ENCODE measurements at regions not wholly inside any gene's neighbourhood (a gene's known extent, or its start where the extent isn't known, plus 50 kb on each side); places are given as distances from the start of the nearest gene placed in this dataset.

DNA sequence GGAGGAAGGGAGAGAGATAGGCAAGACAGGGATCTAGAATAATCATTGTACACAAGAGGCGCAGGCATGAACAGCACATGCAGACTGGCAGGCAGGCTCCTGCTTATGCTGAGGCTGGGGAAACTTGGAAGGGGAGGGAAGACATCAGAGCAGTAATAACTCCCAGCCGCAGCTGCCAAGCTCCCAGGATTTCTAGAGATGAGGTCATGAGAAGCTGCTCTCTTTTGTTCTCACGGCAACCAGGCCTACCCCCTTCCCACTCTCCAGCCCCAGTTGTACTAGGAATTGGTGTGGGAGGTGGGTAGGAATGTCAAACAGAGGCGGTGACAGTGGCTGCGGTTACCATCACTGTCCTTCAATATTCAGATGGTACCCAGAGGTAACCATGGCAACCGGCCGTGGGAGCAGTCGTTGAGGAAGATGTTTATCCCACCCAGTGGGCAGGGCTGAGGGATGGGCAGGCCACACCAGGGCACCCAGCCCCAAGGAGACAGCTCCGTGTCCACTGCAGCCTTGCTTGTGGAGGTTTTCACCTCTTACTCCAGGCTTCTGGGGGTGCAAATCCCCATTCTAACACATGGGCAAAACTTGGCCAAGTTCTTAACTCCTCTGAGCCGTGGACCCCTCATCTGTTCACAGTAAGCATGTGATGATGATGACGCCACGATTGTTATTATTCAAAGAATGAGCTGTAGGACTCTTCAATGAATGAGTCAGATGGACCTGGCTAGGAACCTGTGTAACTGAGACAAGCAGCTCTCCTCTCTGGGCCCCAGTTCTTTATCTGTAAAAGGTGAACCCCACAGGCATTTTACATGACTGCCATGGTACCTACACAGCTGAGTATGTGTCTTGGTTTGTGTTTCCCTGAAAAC lies 360.8 kb upstream of the PROK2 start:
- DNase-seq (ENCODE audit: low read depth in 2 of 2): no peak

DNA sequence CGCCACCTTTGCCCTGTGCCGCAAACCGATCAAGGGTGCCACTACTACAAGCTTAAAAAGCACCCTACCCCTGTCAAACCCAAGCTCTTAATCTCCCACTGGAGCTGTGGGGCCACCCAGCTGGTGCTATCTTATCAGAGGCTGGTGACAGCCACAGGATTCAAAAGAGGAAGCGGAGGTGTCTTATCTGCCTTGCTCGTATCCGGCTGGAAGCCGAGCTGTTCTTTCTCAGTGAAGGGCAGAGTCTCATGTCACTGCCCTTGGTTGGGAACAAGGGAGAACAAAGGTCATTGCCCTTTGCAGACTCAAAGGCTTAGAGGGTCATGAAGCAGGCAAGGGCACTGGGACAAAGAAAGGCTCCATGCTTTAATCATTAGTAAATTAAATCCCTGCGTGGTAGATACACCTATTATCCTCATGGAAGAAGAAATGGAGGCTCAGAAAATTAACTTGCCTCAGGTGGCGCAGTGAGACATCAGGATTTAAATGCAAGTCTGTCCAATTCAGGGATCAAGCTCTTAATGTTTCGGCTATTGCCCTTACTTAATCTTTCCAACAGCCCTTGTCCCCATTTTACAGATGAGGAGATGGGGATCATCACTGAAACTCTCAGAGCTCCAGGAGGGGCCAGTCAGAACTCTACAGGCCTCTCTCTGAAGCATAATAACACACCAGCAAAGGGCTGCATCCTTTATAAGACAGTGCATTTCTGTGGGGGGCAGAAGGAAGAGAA lies 360.0 kb upstream of the PROK2 start:
- DNase-seq (ENCODE audit: low read depth in 2 of 2): no peak

DNA sequence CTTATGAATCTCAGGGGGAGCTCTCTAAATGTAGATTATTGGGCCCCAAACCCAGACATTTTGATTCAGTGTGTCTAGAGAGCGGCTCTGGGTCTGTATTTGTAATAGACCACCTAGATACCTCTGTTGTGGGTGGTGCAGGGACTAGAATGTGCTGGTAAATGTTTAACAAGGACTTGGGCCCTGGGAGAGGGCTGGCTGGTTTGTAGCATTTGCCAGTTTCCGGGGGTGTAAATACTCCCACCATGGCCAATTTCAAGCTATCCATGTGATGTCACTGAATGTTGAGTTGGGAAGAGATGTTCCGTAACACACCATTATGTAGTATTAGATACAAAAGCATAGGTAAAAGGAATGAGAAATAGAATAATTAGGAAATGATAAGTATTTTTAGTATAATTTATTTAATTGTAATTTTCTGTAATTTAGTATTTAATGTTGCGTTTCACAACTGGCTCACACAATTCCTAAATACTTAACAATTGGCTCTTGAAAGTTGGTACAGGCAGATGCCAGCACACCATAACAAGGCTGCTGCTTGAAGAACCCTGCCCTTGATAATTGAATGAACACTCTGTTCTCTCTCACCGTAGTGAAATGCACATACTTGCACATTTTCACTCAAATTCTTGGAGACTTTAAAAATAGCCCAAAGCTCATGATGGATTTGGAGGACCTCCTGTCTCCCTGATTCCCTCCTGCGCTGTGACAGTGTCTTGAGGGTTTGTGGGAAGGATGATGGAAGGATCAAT lies 359.2 kb upstream of the PROK2 start:
- no peak for DNase-seq (ENCODE audit: low read depth in 2 of 2)

- no peak for DNase-seq (ENCODE audit: low read depth in 2 of 2)
Measured at GRCh38 chr3:72143322-72143721, 358.4 kb upstream of the PROK2 start.

- no peak for DNase-seq (ENCODE audit: low read depth in 2 of 2)
Measured at GRCh38 chr3:72142028-72142427, 357.1 kb upstream of the PROK2 start.

- no peak for DNase-seq (ENCODE audit: low read depth in 2 of 2)
Measured at GRCh38 chr3:72141264-72141663, 356.3 kb upstream of the PROK2 start.

DNA sequence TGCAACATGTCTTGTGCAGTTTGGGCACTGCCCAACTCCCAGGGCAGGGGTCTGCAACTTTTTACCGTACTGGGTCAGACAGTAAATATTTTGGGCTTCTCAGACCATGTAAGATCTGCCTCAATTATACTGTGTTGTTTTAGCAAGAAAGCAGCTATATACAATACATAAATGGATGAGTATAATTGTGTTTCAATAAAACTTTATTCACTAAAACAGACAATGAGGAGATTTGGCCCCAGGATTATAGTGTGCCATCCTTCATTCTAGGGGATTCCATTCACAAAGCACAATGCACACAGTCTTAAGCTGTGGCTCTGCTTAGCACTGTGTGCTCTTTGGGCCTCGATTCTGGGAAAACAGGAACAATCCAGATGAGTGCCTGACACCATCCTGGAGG lies 354.4 kb upstream of the PROK2 start:
- no peak for DNase-seq (ENCODE audit: low read depth in 2 of 2)

GRCh38 chr3:72137865-72138861 lies 353.2 kb upstream of the PROK2 start:
- DNase-seq (ENCODE audit: low read depth in 2 of 2): no peak

DNA sequence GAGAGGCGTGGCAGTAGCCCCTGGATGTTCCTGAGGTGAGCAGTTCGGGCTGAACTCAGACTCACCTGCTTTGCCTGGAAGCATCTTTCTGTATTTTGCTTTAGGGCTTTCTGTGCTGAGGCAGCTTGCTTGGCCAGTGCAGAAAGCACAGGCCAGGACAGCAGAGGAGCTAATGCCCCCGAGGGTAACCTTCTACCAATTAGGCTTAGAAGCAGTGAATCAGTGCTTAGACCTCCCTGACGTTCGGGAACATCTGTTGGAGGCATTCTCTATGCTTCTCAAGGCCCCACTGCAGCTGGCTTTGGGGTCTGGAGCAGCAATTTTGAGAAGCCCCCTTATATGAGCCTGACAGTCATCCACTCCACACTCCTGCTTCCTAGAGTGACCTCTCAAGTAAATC lies 350.7 kb upstream of the PROK2 start:
- no peak for DNase-seq (ENCODE audit: low read depth in 2 of 2)

- no peak for DNase-seq (ENCODE audit: low read depth in 2 of 2)
Measured at GRCh38 chr3:72134989-72135451, 350.1 kb upstream of the PROK2 start.

- DNase-seq (ENCODE audit: low read depth in 2 of 2): no peak
Measured at GRCh38 chr3:72133329-72134011, 348.5 kb upstream of the PROK2 start.

GRCh38 chr3:72131899-72132298 lies 347.0 kb upstream of the PROK2 start:
- no peak for DNase-seq (ENCODE audit: low read depth in 2 of 2)

DNA sequence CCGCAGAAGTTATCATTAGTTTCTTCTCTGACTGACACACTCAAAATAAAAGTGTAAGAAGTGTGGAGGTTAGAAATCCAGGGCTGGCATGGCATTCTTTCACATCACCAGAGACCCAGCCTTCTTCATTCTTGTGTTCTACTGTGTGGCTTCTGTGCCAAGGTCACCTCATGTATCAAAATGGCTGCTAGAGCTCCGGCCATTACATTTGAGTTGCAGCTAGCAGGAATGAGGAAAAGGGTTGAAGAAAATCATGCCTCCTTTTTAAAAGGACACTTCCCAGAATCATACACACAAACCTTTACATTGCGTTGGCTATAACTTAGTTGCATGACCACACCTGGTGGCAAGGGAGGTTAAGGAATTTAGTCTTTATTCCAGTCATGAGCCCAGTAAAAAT lies 345.6 kb upstream of the PROK2 start:
- DNase-seq (ENCODE audit: low read depth in 2 of 2): no peak

DNA sequence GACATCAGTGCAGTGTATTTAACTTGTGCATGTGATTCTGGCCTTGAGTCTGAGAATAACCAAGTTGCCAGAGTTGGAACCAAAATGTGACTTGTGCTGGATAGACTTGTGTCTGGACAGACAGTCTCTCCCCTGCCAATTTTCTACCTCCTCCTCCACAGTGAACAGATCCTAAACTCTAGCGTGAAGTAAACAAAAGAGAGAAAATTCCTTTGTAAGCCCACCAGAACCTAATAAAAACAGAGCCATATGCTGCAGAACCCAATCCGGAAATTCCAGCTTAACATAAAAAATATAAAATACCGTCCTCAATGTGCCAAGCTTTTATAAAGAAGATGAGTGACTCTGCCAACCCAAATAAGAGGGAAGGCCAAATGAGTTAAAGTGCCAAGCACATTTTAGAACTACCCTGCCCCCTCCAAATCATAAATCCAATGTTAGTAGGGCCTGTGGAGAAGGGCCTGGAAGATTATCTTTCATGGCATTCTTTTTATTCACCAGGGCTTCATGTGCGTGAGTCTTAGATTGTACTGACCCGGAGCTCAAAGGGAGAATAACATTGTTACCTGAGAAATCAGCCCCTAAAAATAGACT lies 344.6 kb upstream of the PROK2 start:
- DNase-seq (ENCODE audit: low read depth in 2 of 2): no peak

DNA sequence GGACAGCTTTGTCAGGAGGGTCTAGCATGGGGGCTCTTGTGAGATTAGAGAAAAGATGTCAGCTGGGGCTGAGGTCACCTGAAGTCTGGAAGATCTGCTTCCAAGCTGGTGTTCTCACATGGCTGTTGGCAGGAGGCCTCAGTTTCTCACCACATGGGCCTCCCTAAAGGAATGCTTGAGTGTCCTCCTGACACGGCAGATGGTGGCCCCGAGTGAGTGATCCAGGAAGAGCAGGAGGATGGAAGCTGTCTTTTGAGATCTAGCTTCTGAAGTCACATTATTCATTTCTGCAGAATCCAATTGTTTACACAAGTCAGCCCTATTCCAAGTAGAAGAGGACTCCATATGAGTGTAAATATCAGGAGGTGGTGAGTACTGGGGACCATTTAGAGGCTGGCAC lies 344.0 kb upstream of the PROK2 start:
- no peak for DNase-seq (ENCODE audit: low read depth in 2 of 2)

DNA sequence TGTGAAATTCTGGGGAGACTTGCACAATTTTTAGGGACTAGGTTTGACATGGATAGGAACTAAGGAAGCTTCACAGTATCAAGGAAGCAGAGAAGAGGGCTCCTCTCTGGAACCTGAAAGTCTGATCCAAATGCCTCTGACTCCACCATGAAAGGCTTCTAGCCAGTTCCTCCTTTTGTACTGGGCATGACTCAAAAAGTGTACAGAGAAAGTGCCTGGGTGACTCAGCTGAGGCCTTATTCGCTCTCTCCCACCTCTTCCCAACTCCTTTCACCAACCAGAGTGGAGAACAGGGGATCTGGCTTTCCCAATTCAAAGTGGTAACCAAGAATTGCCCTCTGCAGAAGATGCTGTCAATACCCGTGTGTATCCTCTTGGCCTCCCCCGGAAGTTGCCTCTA lies 342.9 kb upstream of the PROK2 start:
- DNase-seq (ENCODE audit: low read depth in 2 of 2): no peak

DNA sequence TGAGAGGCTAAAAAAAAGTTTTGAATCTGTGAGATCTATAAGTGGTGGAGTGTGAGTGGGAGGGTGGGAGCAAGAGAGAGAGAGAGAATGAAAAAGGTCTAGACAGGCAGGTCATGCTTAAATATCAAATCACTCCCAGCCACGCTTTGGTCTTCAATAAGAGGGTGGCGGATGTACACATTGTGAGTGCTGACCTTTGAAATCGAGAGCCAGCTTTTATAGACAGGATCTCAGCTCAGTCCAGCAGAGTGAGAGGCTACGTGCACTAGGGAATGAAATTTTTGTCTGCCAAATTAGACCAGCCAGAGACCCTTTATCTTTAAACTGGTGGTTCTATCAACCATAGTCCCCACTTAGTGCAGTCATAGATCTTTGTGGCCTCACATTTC lies 342.3 kb upstream of the PROK2 start:
- no peak for DNase-seq (ENCODE audit: low read depth in 2 of 2)

DNA sequence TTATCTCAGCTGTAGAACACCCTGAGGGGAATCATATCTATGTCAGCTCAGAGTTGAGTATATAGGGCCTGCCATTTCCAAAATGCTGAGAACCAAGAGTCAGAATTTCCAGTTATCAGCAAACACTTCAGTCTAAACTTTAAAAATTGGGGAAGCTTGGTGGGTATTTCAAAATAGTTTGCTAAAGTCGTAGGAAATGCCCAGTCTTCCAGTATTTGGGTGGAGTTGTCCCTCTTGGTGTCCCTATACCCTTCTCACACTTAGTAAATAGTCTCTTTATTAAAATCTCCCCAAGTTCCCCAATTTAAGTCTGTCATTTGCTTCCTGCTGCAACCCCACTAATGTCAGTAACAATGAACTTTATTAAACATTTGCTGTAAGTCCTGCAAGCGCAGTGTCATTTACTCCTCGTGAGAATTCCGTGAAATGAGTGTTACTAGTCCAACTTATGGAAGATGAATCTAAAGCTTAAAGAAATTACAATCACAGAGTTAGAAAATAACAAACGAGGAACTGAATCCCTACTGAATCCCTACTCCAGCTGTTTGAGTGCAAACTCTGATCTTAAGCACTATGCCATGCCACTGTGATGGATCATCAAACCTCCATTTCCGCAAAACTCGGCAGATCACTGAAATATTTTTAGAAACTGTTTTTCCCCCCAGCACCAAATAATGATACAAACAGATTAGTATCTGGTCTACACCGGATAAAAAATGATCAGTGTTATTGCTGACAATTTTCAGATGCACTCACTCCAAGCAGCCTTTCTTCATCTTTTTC lies 341.7 kb upstream of the PROK2 start:
- no peak for DNase-seq (ENCODE audit: low read depth in 2 of 2)

DNA sequence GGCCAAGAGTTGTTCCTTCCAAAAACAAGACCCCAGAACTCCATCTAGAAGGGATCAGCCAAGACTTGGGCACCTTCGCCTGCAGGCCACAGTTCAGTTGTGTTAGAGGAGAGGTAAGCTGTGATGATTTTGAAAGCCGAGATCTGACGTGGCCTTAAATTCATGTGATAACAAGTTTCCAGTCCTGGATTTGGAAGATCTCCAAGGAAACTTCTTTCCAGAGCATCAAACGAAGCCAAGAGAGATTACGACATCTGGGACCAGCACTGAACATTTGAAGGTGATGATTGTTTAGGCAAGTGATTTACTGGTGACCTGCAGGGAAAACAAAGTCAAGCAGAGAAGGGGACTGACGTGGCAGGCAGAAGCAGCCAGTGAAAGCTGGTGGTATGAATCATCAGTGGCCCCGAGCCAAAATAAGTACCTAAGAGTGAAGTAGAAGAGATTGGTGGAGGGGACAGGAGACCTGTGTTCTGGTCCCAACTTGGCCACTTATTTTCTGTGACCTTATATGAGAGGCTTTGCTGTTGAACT lies 339.0 kb upstream of the PROK2 start:
- DNase-seq (ENCODE audit: low read depth in 2 of 2): no peak

Measured in stimulated activated CD8-positive, alpha-beta memory T cell treated with anti-CD3 and anti-CD28 coated beads, Interleukin-7, amount 100 ng/mL, for 4 hours (primary cell).